LoVo (cell line): ENCODE measurements at regions not wholly inside any gene's neighbourhood (a gene's known extent, or its start where the extent isn't known, plus 50 kb on each side); places are given as distances from the start of the nearest gene placed in this dataset.

Source experiments
- DNase-seq: peaks from one replicate; pipeline ENCODE4 v3.0.0-alpha.2; 2016; ENCODE audit warnings: low spot score

DNA sequence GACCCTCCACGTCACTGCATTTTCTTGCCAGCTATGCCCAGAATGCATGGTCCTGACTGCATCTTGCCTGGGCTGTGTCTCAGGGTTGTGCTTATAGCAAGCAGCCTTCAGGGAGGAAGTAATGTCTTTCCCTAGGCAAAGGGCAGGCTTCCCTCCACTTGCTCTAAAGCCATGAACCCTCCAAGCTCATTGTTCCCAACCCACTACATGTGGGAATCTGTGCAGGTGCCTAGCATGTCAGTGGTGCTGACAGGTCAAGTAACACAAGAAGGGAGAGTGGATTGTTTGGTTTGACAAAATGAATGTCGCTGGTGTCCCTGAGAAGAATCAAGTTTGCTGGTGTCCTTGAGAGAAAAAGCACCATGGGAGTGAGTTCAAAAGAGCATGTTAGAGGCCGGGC, 53.9 kb upstream of the UCN3 start:
- no peak for DNase-seq

DNA sequence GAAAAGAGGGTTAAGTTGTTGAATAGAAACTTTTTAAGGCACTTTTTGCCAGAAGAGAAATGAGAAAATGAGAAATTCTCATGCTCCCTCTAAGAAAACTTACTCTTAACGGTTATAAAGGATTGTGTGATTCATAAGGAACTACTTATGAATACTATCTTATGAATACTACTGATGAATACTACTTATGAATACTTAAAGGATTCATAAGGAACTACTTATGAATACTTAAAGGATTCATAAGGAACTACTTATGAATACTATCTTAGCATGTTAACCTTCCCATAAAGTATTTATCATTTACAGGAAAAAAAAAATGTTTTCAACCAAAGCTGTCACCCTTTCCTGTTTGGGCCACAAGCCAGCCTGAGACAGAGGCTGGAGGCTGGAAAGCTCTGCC, 53.1 kb upstream of the UCN3 start:
- DNase-seq, result no peak

- DNase-seq, result no peak
Observed at GRCh38 chr10:5314840-5315239, 49.9 kb upstream of the UCN3 start.
